Endothelial cell of umbilical vein (primary cell): ENCODE measurements at regions not wholly inside any gene's neighbourhood (a gene's known extent, or its start where the extent isn't known, plus 50 kb on each side); places are given as distances from the start of the nearest gene placed in this dataset.

ENCODE experiments used
- BruUV-seq: library from RNA; stranded (reverse); fragments of 400-500 nt; replicated peaks from 2 replicates; lab custom pipeline; 2021; lab: Mats Ljungman, UMichigan
- CTCF ChIA-PET: fragments of 300-600, 350-600 bp; sonication (Branson Sonifier 250); formaldehyde crosslinking; loops from one replicate; lab custom pipeline; 2021; ENCODE audit warnings: antibody characterized with exemption, inconsistent platforms; lab: Charles Lee
- POLR2A ChIA-PET: fragments of 300-600, 350-600 bp; sonication (Branson Sonifier 250); formaldehyde crosslinking; loops from one replicate; lab custom pipeline; 2021; ENCODE audit warnings: antibody characterized with exemption, inconsistent platforms; lab: Charles Lee
- DNase-seq: peaks from one replicate; pipeline ENCODE4 v3.0.0-alpha.2; 2011; ENCODE audit warnings: low read depth, low spot score
- FAIRE-seq: peaks from 2 replicates; lab custom pipeline; 2011; peaks lifted over from hg19 to GRCh38; lab: Jason Lieb, UNC
- H2AFZ ChIP-seq: 2 replicates; pipeline ENCODE4 v1.6.0; 2012; ENCODE audit warnings: low read depth, low read length, control low read depth, inconsistent platforms
- H3K27ac ChIP-seq: 2 replicates; pipeline ENCODE4 v1.5.1; 2011; ENCODE audit warnings: low read depth, mild to moderate bottlenecking, control low read depth, low read length, moderate library complexity; ENCODE audit not compliant: insufficient read depth
- H3K27me3 ChIP-seq, 2 experiments: 2 replicates each; pipeline versions ENCODE4 v1.6.0 to v1.6.1; 2011; ENCODE audit warnings: low read length in 2 of 2, mixed read lengths in 1 of 2; ENCODE audit not compliant: control insufficient read depth in 2 of 2, insufficient read depth in 2 of 2
- H3K36me3 ChIP-seq, 2 experiments: 2 replicates in 1 of 2; 3 replicates in 1 of 2; pipeline ENCODE4 v1.5.1; 2011; ENCODE audit warnings: low read length in 2 of 2, mild to moderate bottlenecking in 1 of 2, moderate library complexity in 1 of 2; ENCODE audit not compliant: control insufficient read depth in 2 of 2, insufficient read depth in 2 of 2; ENCODE audit errors: extremely low read depth in 1 of 2
- H3K4me1 ChIP-seq: 3 replicates; pipeline ENCODE4 v1.5.1; 2011; ENCODE audit warnings: mild to moderate bottlenecking, low read length; ENCODE audit not compliant: control insufficient read depth, insufficient read depth; ENCODE audit errors: extremely low read depth
- H3K4me2 ChIP-seq: 2 replicates; pipeline ENCODE4 v1.6.1; 2011; ENCODE audit warnings: low read length, control low read depth, mixed read lengths; ENCODE audit not compliant: insufficient read depth
- H3K4me3 ChIP-seq, 3 experiments: fragments of 200-600 bp in 1 of 3; sonication (generic), shearing (Covaris generic) in 1 of 3; replicated peaks in 1 of 3; 2 replicates each; pipeline ENCODE4 v1.5.1; 2011 to 2016; ENCODE audit warnings: control low read depth in 3 of 3, low read length in 3 of 3, mild to moderate bottlenecking in 2 of 3, inconsistent platforms in 1 of 3, low read depth in 1 of 3, moderate library complexity in 1 of 3; ENCODE audit not compliant: insufficient read depth in 1 of 3
- H3K79me2 ChIP-seq: 2 replicates; pipeline ENCODE4 v1.6.0; 2012; ENCODE audit warnings: low read length, inconsistent platforms; ENCODE audit not compliant: control insufficient read depth, insufficient read depth
- H3K9ac ChIP-seq: replicated peaks from 2 replicates; pipeline ENCODE3; 2011; ENCODE audit warnings: low read length, control low read depth; ENCODE audit not compliant: insufficient read depth; ENCODE audit errors: extremely low read depth
- H3K9me1 ChIP-seq: replicated peaks from 3 replicates; pipeline ENCODE4 v1.6.0; 2011; ENCODE audit warnings: mild to moderate bottlenecking, low read length; ENCODE audit not compliant: control insufficient read depth, insufficient read depth; ENCODE audit errors: extremely low read depth
- H3K9me3 ChIP-seq: replicated peaks from 2 replicates; pipeline ENCODE4 v1.5.1; 2012; ENCODE audit warnings: low read length, inconsistent platforms; ENCODE audit not compliant: control insufficient read depth, insufficient read depth
- H4K20me1 ChIP-seq: replicated peaks from 2 replicates; pipeline ENCODE3; 2011; ENCODE audit warnings: mild to moderate bottlenecking, low read length; ENCODE audit not compliant: control insufficient read depth, insufficient read depth; ENCODE audit errors: extremely low read depth
- CTCF ChIP-seq, 2 donors: IDR thresholded peaks; 1 replicate in 1 of 2; 2 replicates in 1 of 2; pipeline ENCODE4 v1.5.1; 2011; ENCODE audit warnings: low read length in 2 of 2, mild to moderate bottlenecking in 2 of 2, moderate library complexity in 2 of 2, control low read depth in 1 of 2, inconsistent platforms in 1 of 2, low read depth in 1 of 2; ENCODE audit not compliant: insufficient read depth in 1 of 2; ENCODE audit errors: extremely low read depth in 1 of 2
- EZH2 ChIP-seq: IDR thresholded peaks from 2 replicates; pipeline ENCODE4 v1.6.1; 2012; ENCODE audit warnings: borderline replicate concordance, low read depth, mild to moderate bottlenecking, moderate library complexity, low read length, inconsistent platforms; ENCODE audit not compliant: severe bottlenecking
- FOS ChIP-seq: IDR thresholded peaks from 2 replicates; pipeline ENCODE4 v1.6.1; 2011; ENCODE audit warnings: mild to moderate bottlenecking, low read length, moderate library complexity, borderline replicate concordance; ENCODE audit not compliant: insufficient read depth
- GATA2 ChIP-seq: IDR thresholded peaks from 2 replicates; pipeline ENCODE4 v1.7.0; 2011; ENCODE audit warnings: low read depth, mild to moderate bottlenecking, moderate library complexity, mixed read lengths, low read length; ENCODE audit not compliant: insufficient read length, insufficient read depth
- JUN ChIP-seq: IDR thresholded peaks from 2 replicates; pipeline ENCODE4 v1.6.1; 2011; ENCODE audit warnings: borderline replicate concordance, low read depth; ENCODE audit not compliant: insufficient read length, insufficient read depth
- MAX ChIP-seq: IDR thresholded peaks from 2 replicates; pipeline ENCODE4 v1.6.1; 2011; ENCODE audit not compliant: insufficient read depth, insufficient read length
- MYC ChIP-seq: IDR thresholded peaks from one replicate; pipeline ENCODE4 v1.6.1; 2011; ENCODE audit warnings: mild to moderate bottlenecking, low read depth, low read length
- POLR2A ChIP-seq: IDR thresholded peaks from 2 replicates; pipeline ENCODE4 v1.6.1; 2012; ENCODE audit warnings: low read depth, mild to moderate bottlenecking, control low read depth, low read length
- POLR2AphosphoS5 ChIP-seq: IDR thresholded peaks from 2 replicates; pipeline ENCODE4 v1.6.1; 2012; ENCODE audit warnings: low read depth, mild to moderate bottlenecking, control low read depth, low read length, moderate library complexity; ENCODE audit not compliant: insufficient read depth
- dilution Hi-C: fragments of 300-500 bp; cut with MboI; formaldehyde crosslinking; loops from one replicate; pipeline ENCODE4 v1.15.0; 2019; ENCODE audit warnings: low sequenced_read_pairs; ENCODE audit not compliant: extremely low pct_ligation_motif_present
- intact Hi-C: fragments of 100-400 bp; cut with micrococcal nuclease; formaldehyde crosslinking; loops from one replicate; pipeline ENCODE4 v1.10.0; 2022

- TF ChIP-seq MYC (no peak), MAX (no peak), EZH2 (no peak), CTCF (IDR thresholded peaks at IDR 0.05; ENCODE audit: extremely low read depth in 1 of 2, insufficient read depth in 1 of 2, low read depth in 1 of 2, low read length in 2 of 2) (no peak), FOS (no peak), POLR2A (no peak), GATA2 (no peak), JUN (no peak), POLR2AphosphoS5 (no peak)
Observed at GRCh38 chr1:239840790-239841189, 250.9 kb upstream of the FMN2 start.

More at GRCh38 chr1:239840790-239841189, 250.9 kb upstream of the FMN2 start:
- no TSS peak for BruUV-seq
- Histone ChIP-seq H3K27me3 (no peaks in the 10 kb centered on the region), H3K9me3 (peaks cover 2% of the 10 kb centered on the region), H3K9ac (no peak overlapping the region), H3K79me2 (no peaks in the 10 kb centered on the region), H3K9me1 (no peaks in the 10 kb centered on the region), H3K4me1 (no peaks in the 10 kb centered on the region), H3K36me3 (no peaks in the 10 kb centered on the region), H3K4me3 (no peak overlapping the region), H4K20me1 (no peaks in the 10 kb centered on the region), H3K4me2 (no peak overlapping the region), H3K27ac (no peak overlapping the region), H2AFZ (no peak overlapping the region)
- dilution Hi-C loops (no loop called here), intact Hi-C loops (no loop called here)
- FAIRE-seq = no peak
- ChIA-PET POLR2A (no interaction called here), CTCF (no interaction called here)
- no peak for DNase-seq
